Mesodermal cell (in vitro differentiated cells): ENCODE measurements at regions not wholly inside any gene's neighbourhood (a gene's known extent, or its start where the extent isn't known, plus 50 kb on each side); places are given as distances from the start of the nearest gene placed in this dataset.

Experiments used
- H3K27ac ChIP-seq: 2 replicates; pipeline ENCODE4 v1.7.0; 2013; ENCODE audit warnings: mild to moderate bottlenecking, low read depth, low read length, moderate library complexity; ENCODE audit not compliant: severe bottlenecking
- H3K36me3 ChIP-seq: 2 replicates; pipeline ENCODE4 v1.7.1; 2013; ENCODE audit warnings: mild to moderate bottlenecking, low read length, moderate library complexity; ENCODE audit not compliant: control insufficient read depth, insufficient read depth
- H3K4me1 ChIP-seq: one replicate; pipeline ENCODE4 v1.7.1; 2013; ENCODE audit warnings: mild to moderate bottlenecking, low read length; ENCODE audit not compliant: insufficient read depth, control insufficient read depth, poor library complexity, severe bottlenecking
- H3K4me3 ChIP-seq: 2 replicates; pipeline ENCODE4 v1.7.0; 2013; ENCODE audit warnings: low read length, control low read depth, mild to moderate bottlenecking; ENCODE audit not compliant: insufficient read depth, poor library complexity, severe bottlenecking; ENCODE audit errors: extremely low read depth
- H3K9me3 ChIP-seq: 2 replicates; pipeline ENCODE4 v1.7.1; 2013; ENCODE audit warnings: mild to moderate bottlenecking, low read length, moderate library complexity; ENCODE audit not compliant: control insufficient read depth
- WGBS, 2 experiments: methylation state at CpG; one replicate each; pipeline ENCODE4 v1.1.5; 2013; ENCODE audit warnings: missing lambda C conversion rate in 2 of 2; ENCODE audit not compliant: insufficient coverage in 2 of 2; 5-methylcytosine and 5-hydroxymethylcytosine counted together

DNA sequence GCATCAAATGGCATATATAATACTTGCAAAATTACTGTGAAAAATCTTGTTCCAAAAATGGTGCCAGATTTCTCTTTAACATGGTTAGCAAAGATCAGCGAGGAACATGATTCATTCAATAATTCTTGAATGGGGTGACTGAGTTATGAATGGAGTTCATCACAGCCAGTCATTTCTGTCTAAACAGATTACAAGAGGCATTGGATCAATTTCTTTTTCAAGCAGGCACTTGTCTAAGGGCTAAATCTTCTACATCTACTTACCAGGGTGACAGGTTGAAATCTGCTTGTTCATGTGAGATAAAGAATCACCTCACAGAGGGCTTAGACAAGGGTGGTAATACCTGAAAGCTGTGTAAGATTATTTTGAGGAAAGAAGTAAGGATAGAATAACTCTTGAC is 247.7 kb downstream of the ATP23 start:
- no peak overlapping the region for H3K4me3 ChIP-seq
- no peaks in the 10 kb centered on the region for H3K9me3 ChIP-seq
- 90 to 100% methylated on average over 1 of the region's 1 CpG for WGBS, 2 experiments

DNA sequence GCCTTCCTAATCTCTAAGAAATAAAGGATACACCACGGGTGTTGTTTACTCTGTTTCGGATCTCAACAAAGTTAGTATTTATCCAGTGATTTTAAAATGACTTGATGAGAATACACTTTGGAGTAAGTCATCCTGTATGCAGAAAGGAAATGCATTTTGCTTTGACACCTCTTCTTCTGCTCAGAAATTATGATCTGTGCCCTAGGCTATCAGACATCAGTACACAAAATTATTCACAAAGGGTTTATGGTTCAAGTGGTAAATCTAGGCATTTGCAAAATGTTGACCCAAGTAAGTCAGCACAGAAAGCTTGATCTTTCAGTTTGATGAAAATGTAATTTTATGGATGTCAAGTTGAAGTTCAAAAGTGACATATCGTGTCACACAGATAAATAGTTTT is 248.5 kb downstream of the ATP23 start:
- H3K4me3 ChIP-seq: no peak overlapping the region
- no peaks in the 10 kb centered on the region for H3K4me1 ChIP-seq
- H3K36me3 ChIP-seq: no peaks in the 10 kb centered on the region
- H3K27ac ChIP-seq: no peak overlapping the region
- no peaks in the 10 kb centered on the region for H3K9me3 ChIP-seq
- WGBS, 2 experiments: 80 to 89% methylated on average over 1 to 2 of the region's 3 CpGs

More for the DNA sequence above, 247.7 kb downstream of the ATP23 start:
- H3K27ac ChIP-seq: no peak overlapping the region
- H3K4me1 ChIP-seq: no peaks in the 10 kb centered on the region
- no peaks in the 10 kb centered on the region for H3K36me3 ChIP-seq

DNA sequence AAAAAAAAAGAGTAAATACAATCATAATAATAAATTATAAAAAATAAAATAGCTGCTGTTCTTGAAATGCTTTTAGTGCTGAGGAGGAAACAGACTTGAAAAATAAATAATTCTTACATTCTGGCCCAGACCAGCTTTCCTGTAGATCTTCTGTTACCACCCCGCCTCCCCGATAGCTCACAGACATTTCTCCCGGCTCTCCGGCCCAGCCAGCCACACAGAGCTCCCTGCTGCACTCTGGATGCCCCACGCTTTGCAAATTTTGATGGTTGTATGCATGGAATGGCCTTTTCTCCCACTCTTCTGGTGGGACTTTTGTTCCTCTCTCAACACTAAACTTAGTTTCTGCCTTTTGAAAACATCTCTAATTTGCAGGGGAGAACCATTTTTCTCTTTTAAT is 249.3 kb downstream of the ATP23 start:
- Histone ChIP-seq H3K9me3 (no peaks in the 10 kb centered on the region), H3K36me3 (no peaks in the 10 kb centered on the region), H3K4me1 (no peaks in the 10 kb centered on the region), H3K27ac (no peak overlapping the region), H3K4me3 (no peak overlapping the region)
- 70 to 82% methylated on average over 2 to 5 of the region's 5 CpGs for WGBS, 2 experiments

DNA sequence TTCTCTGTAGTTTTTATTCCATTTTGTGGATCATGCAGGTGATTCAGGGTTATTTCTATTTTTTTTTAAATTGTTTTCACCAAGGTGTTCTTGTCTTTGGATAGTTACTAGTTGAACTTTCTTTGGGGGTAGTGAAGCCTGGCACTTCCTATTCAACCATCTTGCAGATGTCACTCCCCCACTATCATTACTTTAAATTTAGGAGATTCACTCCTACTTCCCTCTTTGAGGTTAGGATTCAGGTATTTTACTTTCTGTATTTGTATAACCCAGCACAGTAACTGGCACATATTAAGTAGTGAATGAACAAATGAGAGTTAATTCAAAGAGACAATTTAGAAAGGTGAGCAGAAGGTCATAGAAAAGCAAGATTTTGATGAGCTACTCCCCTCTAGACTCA is 255.6 kb downstream of the ATP23 start:
- H3K4me3 ChIP-seq: no peak overlapping the region
- H3K27ac ChIP-seq: no peak overlapping the region
- H3K9me3 ChIP-seq: no peaks in the 10 kb centered on the region
- no peaks in the 10 kb centered on the region for H3K36me3 ChIP-seq
- no peaks in the 10 kb centered on the region for H3K4me1 ChIP-seq

DNA sequence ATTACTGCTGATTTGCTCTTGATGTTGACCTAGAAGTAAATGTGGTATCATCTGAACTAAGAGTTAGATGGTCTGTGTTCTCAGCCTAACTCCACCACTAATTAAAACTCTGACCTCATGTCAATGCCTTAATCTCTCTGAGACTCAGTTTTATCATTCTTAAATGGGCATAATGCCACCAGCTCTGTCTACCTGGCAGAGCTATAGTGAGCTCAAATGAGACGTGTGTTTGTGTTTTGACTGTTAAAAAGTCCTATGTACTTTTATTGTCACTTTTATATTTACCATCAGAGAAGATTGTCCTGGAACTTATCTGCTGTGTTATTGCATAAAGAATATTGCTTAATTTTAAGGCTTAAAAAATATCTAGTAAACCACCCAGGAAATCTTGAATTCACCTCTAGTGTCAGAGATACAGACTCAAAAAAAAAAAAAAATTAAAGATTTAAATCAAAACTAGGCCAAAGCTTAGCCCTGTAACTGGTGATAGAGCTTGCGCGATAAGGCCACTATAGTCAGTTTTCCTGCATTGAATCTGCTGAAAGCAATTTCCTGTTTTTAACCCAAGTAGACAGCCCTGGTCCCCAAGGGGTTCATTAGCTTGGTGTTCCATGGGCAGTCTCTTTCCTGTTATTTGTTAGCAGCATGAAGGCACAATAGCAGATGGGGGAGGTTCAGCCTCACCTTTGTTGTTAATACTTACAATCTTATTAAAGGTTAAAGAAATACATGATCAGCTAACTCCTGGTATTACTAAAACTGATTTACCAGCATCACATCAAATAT is 261.8 kb downstream of the ATP23 start:
- H3K27ac ChIP-seq: no peak overlapping the region
- WGBS, 2 experiments: 96 to 100% methylated on average over 2 of the region's 3 CpGs
- H3K36me3 ChIP-seq: no peaks in the 10 kb centered on the region
- H3K4me3 ChIP-seq: no peak overlapping the region
- H3K4me1 ChIP-seq: no peaks in the 10 kb centered on the region
- H3K9me3 ChIP-seq: no peaks in the 10 kb centered on the region

DNA sequence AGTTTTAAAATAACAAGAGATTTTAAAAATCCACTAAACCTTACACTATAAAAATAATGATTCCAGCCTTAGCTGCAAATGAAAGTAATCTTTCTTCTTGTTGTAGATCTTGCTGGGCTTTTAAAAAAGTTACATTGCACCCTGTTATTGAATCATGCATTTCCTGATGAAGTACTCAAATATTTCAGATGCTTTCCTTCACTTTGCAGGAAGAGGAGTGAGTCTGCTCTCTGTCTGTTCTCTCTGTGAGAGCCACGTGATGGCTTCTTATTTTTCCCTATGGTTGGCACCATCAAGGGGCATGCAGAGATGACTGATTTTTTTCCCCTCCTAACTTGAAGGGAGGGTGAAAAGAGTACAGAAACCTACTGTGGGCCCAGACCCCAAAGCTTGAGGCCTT is 262.7 kb downstream of the ATP23 start:
- Histone ChIP-seq H3K27ac (no peak overlapping the region), H3K4me1 (no peaks in the 10 kb centered on the region), H3K9me3 (no peaks in the 10 kb centered on the region), H3K4me3 (no peak overlapping the region), H3K36me3 (no peaks in the 10 kb centered on the region)
- no CpG with 5 or more reads among the region's 1 CpG for WGBS, 2 experiments

DNA sequence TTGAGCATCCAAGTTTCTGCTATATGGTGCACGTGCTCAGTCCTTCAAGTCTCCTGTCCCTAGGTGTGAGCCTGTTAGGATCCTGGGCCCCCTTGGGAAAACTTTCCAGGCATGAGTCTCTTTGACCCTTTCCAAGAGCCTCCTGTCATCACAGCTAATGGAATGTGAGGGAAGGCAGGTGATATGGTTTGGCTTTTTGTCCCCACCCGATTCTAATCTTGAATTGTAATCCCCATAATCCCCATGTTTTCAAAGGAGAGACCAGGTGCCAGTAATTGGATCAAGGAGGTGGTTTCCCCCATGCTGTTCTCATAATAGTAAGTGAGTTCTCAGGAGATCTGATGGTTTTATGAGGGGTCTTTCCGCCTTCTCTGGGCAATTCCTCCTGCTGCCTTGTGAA is 265.5 kb downstream of the ATP23 start:
- no peaks in the 10 kb centered on the region for H3K9me3 ChIP-seq
- H3K4me1 ChIP-seq: no peaks in the 10 kb centered on the region
- H3K36me3 ChIP-seq: no peaks in the 10 kb centered on the region
- 92 to 100% methylated on average over 1 of the region's 3 CpGs for WGBS, 2 experiments
- no peak overlapping the region for H3K27ac ChIP-seq
- H3K4me3 ChIP-seq: no peak overlapping the region

DNA sequence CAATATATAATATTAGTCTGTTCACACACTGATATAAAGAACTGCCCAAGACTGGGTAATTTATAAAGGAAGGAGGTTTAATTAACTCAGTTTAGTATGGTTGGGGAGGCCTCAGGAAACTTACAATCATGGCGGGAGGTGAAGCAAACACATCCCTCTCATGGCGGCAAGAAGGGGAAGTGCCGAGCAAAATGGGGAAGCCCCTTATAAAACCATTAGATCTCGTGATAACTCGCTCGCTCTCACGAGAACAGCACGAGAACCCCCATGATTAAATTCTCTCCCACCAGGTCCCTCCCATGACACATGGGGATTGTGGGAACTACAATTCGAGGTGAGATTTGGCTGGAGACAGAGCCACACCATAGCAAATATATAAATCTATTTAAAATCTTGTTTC is 269.8 kb downstream of the ATP23 start:
- WGBS, 2 experiments: 91 to 96% methylated on average over 3 to 6 of the region's 9 CpGs
- Histone ChIP-seq H3K4me3 (no peak overlapping the region), H3K27ac (no peak overlapping the region), H3K4me1 (no peaks in the 10 kb centered on the region), H3K9me3 (no peaks in the 10 kb centered on the region), H3K36me3 (no peaks in the 10 kb centered on the region)

DNA sequence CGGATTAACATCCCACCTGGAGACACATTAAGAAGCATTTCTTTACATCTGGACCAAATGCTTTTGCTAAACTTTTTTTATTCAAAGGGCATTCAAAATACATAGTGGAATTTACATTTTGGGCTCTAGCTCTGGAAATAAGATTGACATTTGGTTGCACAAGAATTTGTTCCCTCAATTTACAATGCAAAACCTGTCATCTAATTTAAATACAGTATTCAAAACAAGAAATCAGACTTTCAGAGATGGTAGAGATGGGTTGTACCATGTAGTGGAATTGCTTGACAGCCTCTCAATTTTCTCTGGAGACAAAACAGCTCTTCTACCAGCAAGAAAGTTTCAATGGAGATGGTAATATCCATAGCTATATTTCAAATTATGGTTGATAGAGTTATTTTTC is 275.8 kb downstream of the ATP23 start:
- H3K36me3 ChIP-seq: no peaks in the 10 kb centered on the region
- 100% methylated on average over 1 of the region's 1 CpG for WGBS, 2 experiments
- H3K4me1 ChIP-seq: no peaks in the 10 kb centered on the region
- no peak overlapping the region for H3K27ac ChIP-seq
- H3K4me3 ChIP-seq: no peak overlapping the region
- no peaks in the 10 kb centered on the region for H3K9me3 ChIP-seq

DNA sequence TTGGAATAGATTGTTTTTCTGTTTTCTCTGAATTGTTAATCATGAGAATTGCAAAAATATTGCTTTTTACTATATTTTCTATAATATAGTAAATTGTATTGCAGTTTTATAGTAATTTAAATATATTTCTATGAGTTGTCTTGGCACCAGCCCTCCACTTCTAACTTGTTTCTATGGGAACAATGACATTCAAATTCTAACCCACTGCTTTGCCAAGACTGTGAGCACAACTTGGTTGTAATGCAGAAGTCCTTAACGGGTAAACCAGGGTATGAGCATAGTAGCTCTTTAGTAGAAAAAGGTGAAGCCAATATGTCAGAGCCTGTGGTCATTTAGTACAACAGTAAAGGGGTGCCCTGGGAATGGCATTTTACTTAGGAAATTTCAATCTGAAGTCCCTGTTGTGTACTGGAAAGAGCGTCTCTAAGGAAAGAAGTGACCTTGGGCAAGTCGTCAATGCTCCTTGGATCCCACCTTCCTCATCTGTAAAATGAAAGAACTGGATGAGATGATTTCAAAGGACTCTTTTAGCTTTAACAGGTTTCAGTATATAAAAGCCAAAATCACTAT is 283.3 kb downstream of the ATP23 start:
- WGBS, 2 experiments: 90 to 100% methylated on average over 1 to 2 of the region's 3 CpGs
- no peak overlapping the region for H3K4me3 ChIP-seq
- no peaks in the 10 kb centered on the region for H3K4me1 ChIP-seq
- no peaks in the 10 kb centered on the region for H3K36me3 ChIP-seq
- H3K27ac ChIP-seq: no peak overlapping the region
- H3K9me3 ChIP-seq: no peaks in the 10 kb centered on the region

DNA sequence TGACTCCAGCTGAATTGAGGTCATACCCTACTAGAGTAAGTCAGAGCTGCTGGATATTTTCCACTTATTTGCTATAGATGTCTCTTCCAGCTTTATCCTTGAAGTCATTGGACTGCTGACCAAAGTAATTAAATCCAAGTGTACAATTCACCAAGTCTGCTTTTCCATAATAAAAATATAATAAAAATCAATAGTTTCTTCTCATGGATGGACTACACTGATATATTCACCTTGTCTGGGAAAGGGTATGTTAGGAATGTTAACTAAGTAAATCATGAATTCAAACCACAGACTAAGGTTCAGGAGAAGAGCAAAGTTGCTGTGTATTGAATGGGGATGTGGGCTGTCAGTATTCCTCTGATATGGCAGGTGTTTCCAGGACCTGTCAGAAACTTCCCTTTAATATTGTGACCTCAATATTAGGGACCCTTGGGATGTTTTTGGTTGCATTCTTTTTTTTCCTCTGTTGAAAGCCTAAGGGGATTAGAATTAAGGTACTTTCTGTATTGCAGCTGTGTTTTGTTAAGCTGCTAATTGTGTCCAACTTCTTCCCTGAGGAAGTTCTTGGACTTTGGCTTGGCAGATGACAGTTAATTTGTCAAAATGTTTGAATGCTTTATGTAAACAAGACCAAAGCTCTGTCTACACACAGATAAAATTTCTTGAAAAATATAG is 284.0 kb downstream of the ATP23 start:
- Histone ChIP-seq H3K9me3 (no peaks in the 10 kb centered on the region), H3K4me1 (no peaks in the 10 kb centered on the region), H3K27ac (no peak overlapping the region), H3K4me3 (no peak overlapping the region), H3K36me3 (no peaks in the 10 kb centered on the region)
